GM12874 (cell line): ENCODE measurements at regions not wholly inside any gene's neighbourhood (a gene's known extent, or its start where the extent isn't known, plus 50 kb on each side); places are given as distances from the start of the nearest gene placed in this dataset.

ENCODE experiments used
- CTCF ChIP-seq: IDR thresholded peaks from 2 replicates; pipeline ENCODE4 v1.5.1; 2011; ENCODE audit warnings: low read depth, mild to moderate bottlenecking, control low read depth, low read length, moderate library complexity; ENCODE audit not compliant: insufficient read depth

GRCh38 chr11:92057849-92058442 lies 166.7 kb upstream of the FAT3 start:
- no peak for TF ChIP-seq CTCF

- no peak for TF ChIP-seq CTCF
Observed at GRCh38 chr11:92053216-92053615, 171.4 kb upstream of the FAT3 start.

GRCh38 chr11:92050305-92050704 lies 174.3 kb upstream of the FAT3 start:
- TF ChIP-seq CTCF: no peak

GRCh38 chr11:92048415-92048814 lies 176.2 kb upstream of the FAT3 start:
- no peak for TF ChIP-seq CTCF

GRCh38 chr11:92046103-92046502 lies 178.5 kb upstream of the FAT3 start:
- no peak for TF ChIP-seq CTCF

GRCh38 chr11:92045301-92045700 lies 179.3 kb upstream of the FAT3 start:
- no peak for TF ChIP-seq CTCF

- TF ChIP-seq CTCF: no peak
Observed at GRCh38 chr11:92035488-92035887, 189.1 kb upstream of the FAT3 start.
